ENCODE measurements at regions not wholly inside any gene's neighbourhood (a gene's known extent, or its start where the extent isn't known, plus 50 kb on each side); places are given as distances from the start of the nearest gene placed in this dataset.

- no peak for TF ChIP-seq POLR2A (IDR thresholded peaks at IDR 0.05)
- TF ChIP-seq CTCF (IDR thresholded peaks at IDR 0.05) = no peak
Observed at GRCh38 chr16:49056546-49056945, 225.1 kb downstream of the CBLN1 start.

All from esophagus squamous epithelium (tissue), 4 donors.